ENCODE measurements at regions not wholly inside any gene's neighbourhood (a gene's known extent, or its start where the extent isn't known, plus 50 kb on each side); places are given as distances from the start of the nearest gene placed in this dataset.

DNA sequence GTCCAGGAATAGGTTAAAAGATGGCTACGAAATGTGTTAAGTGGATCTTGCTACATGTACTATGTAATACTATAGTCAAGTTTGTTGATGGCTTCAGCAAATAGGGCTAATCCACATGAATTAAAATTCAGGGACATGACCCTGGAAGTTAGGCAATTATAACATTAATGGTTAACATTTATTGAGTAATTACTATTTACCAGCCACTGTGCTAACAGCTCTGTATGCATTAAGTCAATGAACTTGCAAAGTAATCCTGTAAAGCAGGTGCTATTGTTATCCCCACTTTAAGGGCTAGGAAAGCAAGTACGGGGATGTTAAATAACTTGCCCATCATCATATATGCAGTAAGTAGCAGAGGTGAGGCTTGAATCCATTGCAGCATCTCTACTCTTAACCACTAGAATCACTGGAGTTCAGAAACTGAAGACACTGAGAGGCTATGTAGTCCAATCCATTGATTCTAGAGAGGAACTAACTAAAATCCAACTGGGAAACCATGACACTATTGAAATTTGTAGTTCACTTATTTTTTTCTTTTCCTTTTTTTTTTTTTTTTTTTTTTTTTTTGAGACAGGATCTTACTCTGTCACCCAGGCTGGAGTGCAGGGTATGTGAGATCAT lies 77.5 kb upstream of the SPINK5 start:
- WGBS, 5 donors: 79 to 91% (median 87%) methylated on average over 2 of the region's 2 CpGs
- no peaks in the 10 kb centered on the region for H3K36me3 ChIP-seq
- H3K4me1 ChIP-seq: no peaks in the 10 kb centered on the region

GRCh38 chr5:147985608-147986007 lies 78.2 kb upstream of the SPINK5 start:
- H3K36me3 ChIP-seq: no peaks in the 10 kb centered on the region
- DNase-seq: no peak
- H3K27ac ChIP-seq: no peak overlapping the region
- no peak overlapping the region for H3K4me3 ChIP-seq
- intact Hi-C loops (cut with DNase I; ENCODE audit: low total_unique reads): no loop called here
- H3K4me1 ChIP-seq: no peaks in the 10 kb centered on the region
- no peaks in the 10 kb centered on the region for H3K27me3 ChIP-seq (replicated peaks in 1 of 7)
- H3K9me3 ChIP-seq: no peaks in the 10 kb centered on the region
- TF ChIP-seq POLR2A (IDR thresholded peaks at IDR 0.05): no peak
- TF ChIP-seq POLR2AphosphoS5 (IDR thresholded peaks at IDR 0.05): no peak
- no peak for TF ChIP-seq CTCF (IDR thresholded peaks at IDR 0.05 in 8 of 11, conservative IDR thresholded peaks at IDR 0.05 in 3 of 11)
- 74 to 93% (median 84%) methylated on average over 5 of the region's 5 CpGs for WGBS, 5 donors

More for the DNA sequence above, 77.5 kb upstream of the SPINK5 start:
- TF ChIP-seq POLR2AphosphoS5 (IDR thresholded peaks at IDR 0.05): no peak
- TF ChIP-seq POLR2A (IDR thresholded peaks at IDR 0.05): no peak
- no peak for TF ChIP-seq CTCF (IDR thresholded peaks at IDR 0.05 in 8 of 11, conservative IDR thresholded peaks at IDR 0.05 in 3 of 11)
- intact Hi-C loops (cut with DNase I; ENCODE audit: low total_unique reads): no loop called here
- no peaks in the 10 kb centered on the region for H3K27me3 ChIP-seq (replicated peaks in 1 of 7)
- no peak overlapping the region for H3K4me3 ChIP-seq
- H3K27ac ChIP-seq: no peak overlapping the region
- DNase-seq: no peak
- no peaks in the 10 kb centered on the region for H3K9me3 ChIP-seq

DNA sequence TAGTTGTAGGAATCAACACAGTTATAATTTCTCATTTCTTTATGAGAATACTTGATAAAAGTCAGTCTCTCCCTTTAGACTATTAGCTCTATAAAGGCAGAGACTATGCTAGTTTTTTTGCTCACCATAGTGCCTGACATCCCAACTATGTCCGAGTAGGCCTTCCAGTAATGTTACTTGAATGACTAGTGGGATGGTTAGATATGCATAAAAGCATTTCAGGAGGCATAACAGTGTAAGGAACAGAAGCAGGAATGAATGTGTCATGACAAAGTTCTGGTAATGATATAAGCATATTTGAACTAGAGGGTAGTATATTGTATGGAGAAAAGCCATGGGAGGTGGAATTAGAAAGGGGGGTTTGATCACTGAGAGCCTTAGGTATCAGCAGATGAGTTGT lies 77.4 kb upstream of the C5orf46 start:
- TF ChIP-seq POLR2A (IDR thresholded peaks at IDR 0.05) (no peak), POLR2AphosphoS5 (IDR thresholded peaks at IDR 0.05) (no peak), CTCF (IDR thresholded peaks at IDR 0.05 in 8 of 11, conservative IDR thresholded peaks at IDR 0.05 in 3 of 11) (no peak)
- no peak for DNase-seq
- 70 to 84% (median 79%) methylated on average over 1 of the region's 1 CpG for WGBS, 5 donors

GRCh38 chr5:147981074-147981473 lies 74.7 kb upstream of the C5orf46 start:
- TF ChIP-seq CTCF (IDR thresholded peaks at IDR 0.05 in 8 of 11, conservative IDR thresholded peaks at IDR 0.05 in 3 of 11): no peak
- no peak for TF ChIP-seq POLR2A (IDR thresholded peaks at IDR 0.05)
- no peak for TF ChIP-seq POLR2AphosphoS5 (IDR thresholded peaks at IDR 0.05)
- WGBS, 5 donors: 70 to 92% (median 78%) methylated on average over 1 of the region's 1 CpG

More for the DNA sequence above, 77.4 kb upstream of the C5orf46 start:
- Histone ChIP-seq H3K36me3 (no peaks in the 10 kb centered on the region), H3K9me3 (no peaks in the 10 kb centered on the region), H3K27ac (no peak overlapping the region), H3K27me3 (replicated peaks in 1 of 7) (no peaks in the 10 kb centered on the region), H3K4me1 (no peaks in the 10 kb centered on the region), H3K4me3 (no peak overlapping the region)
- intact Hi-C loops (cut with DNase I; ENCODE audit: low total_unique reads): no loop called here

More at GRCh38 chr5:147981074-147981473, 74.7 kb upstream of the C5orf46 start:
- H3K4me3 ChIP-seq: no peak overlapping the region
- no peaks in the 10 kb centered on the region for H3K27me3 ChIP-seq (replicated peaks in 1 of 7)
- no peaks in the 10 kb centered on the region for H3K4me1 ChIP-seq
- intact Hi-C loops (cut with DNase I; ENCODE audit: low total_unique reads): no loop called here
- H3K27ac ChIP-seq: no peak overlapping the region
- DNase-seq: no peak
- no peaks in the 10 kb centered on the region for H3K36me3 ChIP-seq
- H3K9me3 ChIP-seq: peaks cover 0 to 7% (median 0%) of the 10 kb centered on the region in 8 donors
